ENCODE measurements at regions not wholly inside any gene's neighbourhood (a gene's known extent, or its start where the extent isn't known, plus 50 kb on each side); places are given as distances from the start of the nearest gene placed in this dataset.
"Not testable (repeated sequence)": the region's sequence is repeated elsewhere in the genome, so short reads cannot be mapped to it uniquely, and the experiment has no call there.

DNA sequence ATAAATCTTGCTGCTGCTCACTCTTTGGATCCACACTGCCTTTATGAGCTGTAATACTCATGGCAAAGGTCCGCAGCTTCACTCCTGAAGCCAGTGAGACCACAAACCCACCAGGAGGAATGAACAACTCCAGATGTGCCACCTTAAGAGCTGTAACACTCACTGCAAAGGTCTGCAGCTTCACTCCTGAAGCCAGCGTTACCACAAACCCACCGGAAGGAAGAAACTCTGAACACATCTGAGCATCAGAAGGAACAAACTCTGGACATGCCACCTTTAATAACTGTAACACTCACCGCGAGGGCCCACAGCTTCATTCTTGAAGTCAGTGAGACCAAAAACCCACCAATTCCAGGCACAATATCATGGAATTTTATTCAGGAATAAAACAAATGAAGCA, 1635.9 kb upstream of the SLC39A10 start:
- not testable (repeated sequence) for H3K9me3 ChIP-seq (ENCODE audit: insufficient read depth, low read depth, low read length); H3K4me3 ChIP-seq (ENCODE audit: low read length); H3K27me3 ChIP-seq (ENCODE audit: insufficient read depth, low read length); H3K27ac ChIP-seq (ENCODE audit: low read depth, low read length); H3K36me3 ChIP-seq (ENCODE audit: insufficient read depth, low read length); H3K9ac ChIP-seq (ENCODE audit: low read depth, low read length); H3K4me1 ChIP-seq (ENCODE audit: insufficient read depth, low read length)
- WGBS, result 96% methylated on average over 5 of the region's 5 CpGs

DNA sequence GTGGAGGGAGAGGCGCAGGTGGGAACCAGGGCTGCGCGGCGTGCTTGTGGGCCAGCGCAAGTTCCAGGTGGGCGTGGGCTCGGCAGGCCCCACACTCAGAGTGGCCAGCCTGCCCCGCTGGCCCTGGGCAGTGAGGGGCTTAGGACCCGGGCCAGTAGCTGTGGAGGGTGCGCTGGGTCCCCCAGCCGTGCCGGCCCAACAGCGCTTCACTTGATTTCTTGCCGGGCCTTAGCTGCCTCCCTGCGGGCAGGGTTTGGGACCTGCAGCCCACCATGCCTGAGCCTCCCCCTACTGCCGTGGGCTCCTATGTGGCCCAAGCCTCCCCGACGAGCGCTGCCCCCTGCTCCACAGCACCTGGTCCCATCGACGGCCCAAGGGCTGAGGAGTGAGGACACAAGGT, 1636.9 kb upstream of the SLC39A10 start:
- H3K36me3 ChIP-seq (ENCODE audit: insufficient read depth, low read length), result no peaks in the 10 kb centered on the region
- no peak overlapping the region for H3K27ac ChIP-seq (ENCODE audit: low read depth, low read length)
- H3K27me3 ChIP-seq (ENCODE audit: insufficient read depth, low read length), result no peaks in the 10 kb centered on the region
- WGBS, result 97% methylated on average over 21 of the region's 21 CpGs
- no peaks in the 10 kb centered on the region for H3K4me1 ChIP-seq (ENCODE audit: insufficient read depth, low read length)
- no peak overlapping the region for H3K9ac ChIP-seq (ENCODE audit: low read depth, low read length)
- no peak overlapping the region for H3K4me3 ChIP-seq (ENCODE audit: low read length)
- 0 out of 2 replicates have a peak, but pooled peaks cover 5% of the 10 kb centered on the region for H3K9me3 ChIP-seq (ENCODE audit: insufficient read depth, low read depth, low read length)

DNA sequence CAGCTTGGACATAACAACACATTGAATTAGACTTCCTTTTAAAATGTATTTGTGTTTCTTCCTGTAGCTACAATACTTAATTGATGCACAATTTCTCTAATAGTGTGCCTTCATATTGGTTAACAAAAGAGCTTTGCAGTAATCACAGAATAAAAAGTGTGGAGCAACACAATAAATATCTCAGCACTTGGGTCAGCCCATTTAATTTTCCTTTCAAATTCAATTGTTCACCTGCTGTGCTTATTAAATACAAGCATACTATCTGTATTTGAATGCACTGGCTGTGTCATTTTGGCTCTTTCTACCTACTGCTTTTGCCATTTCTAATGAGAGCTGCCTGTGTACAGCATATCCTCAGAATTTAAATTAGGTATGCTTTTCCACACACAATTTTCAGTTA, 1641.3 kb upstream of the SLC39A10 start:
- Histone ChIP-seq H3K4me1 (ENCODE audit: insufficient read depth, low read length) (no peaks in the 10 kb centered on the region), H3K4me3 (ENCODE audit: low read length) (no peak overlapping the region), H3K27me3 (ENCODE audit: insufficient read depth, low read length) (no peaks in the 10 kb centered on the region), H3K36me3 (ENCODE audit: insufficient read depth, low read length) (no peaks in the 10 kb centered on the region), H3K27ac (ENCODE audit: low read depth, low read length) (no peak overlapping the region), H3K9ac (ENCODE audit: low read depth, low read length) (no peak overlapping the region), H3K9me3 (ENCODE audit: insufficient read depth, low read depth, low read length) (no peaks in the 10 kb centered on the region)

DNA sequence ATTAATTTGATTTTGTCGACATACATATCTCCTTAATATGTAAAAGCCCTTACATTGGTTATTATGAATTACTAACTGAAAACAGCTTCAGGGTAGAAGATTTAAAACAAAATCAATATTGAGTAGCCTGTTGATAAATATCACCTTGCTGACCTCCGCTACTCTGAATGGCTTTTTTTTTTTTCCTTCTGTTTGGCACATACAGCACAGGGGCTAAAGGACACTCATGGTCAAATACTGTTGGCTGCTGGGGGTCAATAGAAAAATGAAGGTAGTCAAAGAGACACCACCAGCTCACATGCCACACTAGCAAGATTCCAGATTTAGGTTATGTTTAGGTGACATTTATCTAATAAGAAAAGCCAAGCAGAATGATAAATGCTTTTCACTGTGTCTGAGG, 1642.4 kb upstream of the SLC39A10 start:
- H3K36me3 ChIP-seq (ENCODE audit: insufficient read depth, low read length), result no peaks in the 10 kb centered on the region
- H3K9ac ChIP-seq (ENCODE audit: low read depth, low read length), result no peak overlapping the region
- 88% methylated on average over 1 of the region's 2 CpGs for WGBS
- H3K27me3 ChIP-seq (ENCODE audit: insufficient read depth, low read length), result no peaks in the 10 kb centered on the region
- H3K9me3 ChIP-seq (ENCODE audit: insufficient read depth, low read depth, low read length), result no peaks in the 10 kb centered on the region
- no peak overlapping the region for H3K4me3 ChIP-seq (ENCODE audit: low read length)
- no peaks in the 10 kb centered on the region for H3K4me1 ChIP-seq (ENCODE audit: insufficient read depth, low read length)
- H3K27ac ChIP-seq (ENCODE audit: low read depth, low read length), result no peak overlapping the region

DNA sequence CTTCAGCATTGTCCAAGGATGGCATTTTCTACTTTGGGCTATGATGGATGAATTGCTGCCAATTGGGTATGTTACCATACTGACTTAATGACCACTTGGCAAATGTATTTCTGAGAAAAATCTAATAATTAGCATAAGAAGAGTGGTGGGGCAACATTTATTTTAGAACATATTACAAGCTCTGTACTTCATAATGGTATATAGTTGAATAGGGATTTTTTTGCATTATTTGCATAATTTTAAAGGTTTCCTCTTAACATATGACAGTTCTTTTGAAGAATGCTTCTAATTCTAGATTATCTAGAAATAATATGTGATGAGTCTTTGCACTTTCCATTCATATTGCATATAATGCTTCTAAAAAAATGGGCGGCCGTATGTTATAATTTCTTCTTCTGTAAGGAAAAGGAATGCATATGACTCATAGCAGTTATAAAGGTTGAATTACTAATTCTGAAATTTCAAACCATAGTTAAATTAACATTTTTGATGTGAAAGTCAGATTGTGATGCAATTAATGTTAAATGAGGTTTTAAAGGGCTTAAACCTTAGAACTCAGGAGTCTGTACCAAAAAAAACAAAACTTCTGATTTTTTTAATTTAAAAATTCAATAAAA, 1652.3 kb upstream of the SLC39A10 start:
- H3K27me3 ChIP-seq (ENCODE audit: insufficient read depth, low read length), result no peaks in the 10 kb centered on the region
- peaks cover 15% of the 10 kb centered on the region; the same call in 1 of the 2 replicates for H3K9me3 ChIP-seq (ENCODE audit: insufficient read depth, low read depth, low read length)
- no peaks in the 10 kb centered on the region for H3K4me1 ChIP-seq (ENCODE audit: insufficient read depth, low read length)
- H3K4me3 ChIP-seq (ENCODE audit: low read length), result no peak overlapping the region
- WGBS, result no CpG with 5 or more reads among the region's 2 CpGs
- no peak overlapping the region for H3K9ac ChIP-seq (ENCODE audit: low read depth, low read length)
- no peak overlapping the region for H3K27ac ChIP-seq (ENCODE audit: low read depth, low read length)
- H3K36me3 ChIP-seq (ENCODE audit: insufficient read depth, low read length), result no peaks in the 10 kb centered on the region

DNA sequence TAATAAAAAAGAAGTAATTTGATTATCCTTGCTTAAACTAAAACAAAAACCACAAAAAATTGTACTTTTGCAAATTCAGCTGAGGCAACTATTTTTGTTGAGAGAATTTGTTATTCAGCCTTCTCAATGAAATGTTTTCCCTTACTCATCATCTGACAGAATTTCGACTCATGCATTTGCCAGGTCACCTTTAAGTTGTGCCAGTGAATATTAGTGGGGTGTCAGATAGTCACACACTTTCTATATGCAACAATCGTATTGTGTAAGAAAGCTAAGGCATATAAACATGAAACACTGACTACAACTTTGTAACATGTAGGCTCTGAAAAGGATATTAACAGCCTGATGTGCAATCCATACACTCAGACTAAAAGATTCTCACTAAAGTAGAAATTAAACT, 1653.1 kb upstream of the SLC39A10 start:
- Histone ChIP-seq H3K9ac (ENCODE audit: low read depth, low read length) (no peak overlapping the region), H3K4me3 (ENCODE audit: low read length) (no peak overlapping the region), H3K27me3 (ENCODE audit: insufficient read depth, low read length) (no peaks in the 10 kb centered on the region), H3K36me3 (ENCODE audit: insufficient read depth, low read length) (no peaks in the 10 kb centered on the region), H3K4me1 (ENCODE audit: insufficient read depth, low read length) (no peaks in the 10 kb centered on the region), H3K27ac (ENCODE audit: low read depth, low read length) (no peak overlapping the region), H3K9me3 (ENCODE audit: insufficient read depth, low read depth, low read length) (peaks cover 15% of the 10 kb centered on the region; the same call in 1 of the 2 replicates)
- no CpG with 5 or more reads among the region's 2 CpGs for WGBS

DNA sequence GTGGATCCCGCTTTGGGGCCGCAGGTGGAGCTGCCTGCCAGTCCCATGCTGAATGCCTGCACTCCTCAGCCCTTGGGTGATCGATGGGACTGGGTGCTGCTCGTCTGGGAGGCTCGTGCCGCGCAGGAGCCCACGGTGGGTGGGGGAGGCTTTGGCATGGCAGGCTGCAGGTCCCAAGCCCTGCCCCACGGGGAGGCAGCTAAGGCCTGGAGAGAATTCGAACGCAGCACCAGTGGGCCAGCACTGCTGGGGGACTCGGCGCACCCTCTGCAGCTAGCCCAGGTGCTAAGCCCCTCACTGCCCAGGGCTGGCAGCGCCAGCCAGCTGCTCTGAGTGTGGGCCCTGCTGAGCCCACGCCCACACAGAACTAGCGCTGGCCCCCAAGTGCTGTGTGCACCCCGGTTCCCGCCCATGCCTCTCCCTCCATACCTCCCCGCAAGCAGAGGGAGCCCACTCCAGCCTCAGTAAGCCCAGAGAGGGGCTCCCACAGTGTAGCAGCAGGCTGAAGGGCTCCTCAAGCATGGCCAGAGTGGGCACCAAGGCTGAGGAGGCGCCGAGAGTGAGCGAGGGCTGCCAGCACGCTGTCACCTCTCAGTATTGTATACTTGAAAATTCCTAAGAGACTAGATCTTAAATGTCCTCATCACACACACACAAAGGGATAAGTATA, 1654.2 kb upstream of the SLC39A10 start:
- H3K27ac ChIP-seq (ENCODE audit: low read depth, low read length), result no peak overlapping the region
- 88% methylated on average over 23 of the region's 23 CpGs for WGBS
- H3K4me1 ChIP-seq (ENCODE audit: insufficient read depth, low read length), result no peaks in the 10 kb centered on the region
- H3K4me3 ChIP-seq (ENCODE audit: low read length), result no peak overlapping the region
- no peaks in the 10 kb centered on the region for H3K27me3 ChIP-seq (ENCODE audit: insufficient read depth, low read length)
- peaks cover 15% of the 10 kb centered on the region; the same call in 1 of the 2 replicates for H3K9me3 ChIP-seq (ENCODE audit: insufficient read depth, low read depth, low read length)
- H3K36me3 ChIP-seq (ENCODE audit: insufficient read depth, low read length), result no peaks in the 10 kb centered on the region
- H3K9ac ChIP-seq (ENCODE audit: low read depth, low read length), result no peak overlapping the region

DNA sequence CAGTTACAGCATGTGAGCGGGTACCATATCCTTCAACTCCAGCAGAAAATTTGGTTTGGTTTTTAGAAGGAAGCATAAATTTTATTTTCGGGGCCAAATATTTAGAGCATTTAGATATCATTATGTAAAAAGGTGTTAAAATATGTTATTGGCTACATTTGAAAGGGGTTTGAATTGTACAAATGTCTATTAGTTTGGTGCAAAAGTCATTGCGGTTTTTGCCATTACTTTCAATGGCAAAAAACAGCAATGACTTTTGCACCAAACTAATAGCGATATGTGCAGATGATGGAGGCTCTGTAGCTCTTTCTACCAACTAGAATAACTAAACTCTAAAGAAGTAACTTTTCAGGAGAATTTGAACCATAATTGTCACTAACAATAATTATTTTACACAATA, 1666.2 kb upstream of the SLC39A10 start:
- H3K9ac ChIP-seq (ENCODE audit: low read depth, low read length), result no peak overlapping the region
- no peaks in the 10 kb centered on the region for H3K36me3 ChIP-seq (ENCODE audit: insufficient read depth, low read length)
- H3K4me1 ChIP-seq (ENCODE audit: insufficient read depth, low read length), result no peaks in the 10 kb centered on the region
- no peak overlapping the region for H3K27ac ChIP-seq (ENCODE audit: low read depth, low read length)
- no peaks in the 10 kb centered on the region for H3K9me3 ChIP-seq (ENCODE audit: insufficient read depth, low read depth, low read length)
- 76% methylated on average over 4 of the region's 4 CpGs for WGBS
- H3K4me3 ChIP-seq (ENCODE audit: low read length), result no peak overlapping the region
- H3K27me3 ChIP-seq (ENCODE audit: insufficient read depth, low read length), result no peaks in the 10 kb centered on the region

DNA sequence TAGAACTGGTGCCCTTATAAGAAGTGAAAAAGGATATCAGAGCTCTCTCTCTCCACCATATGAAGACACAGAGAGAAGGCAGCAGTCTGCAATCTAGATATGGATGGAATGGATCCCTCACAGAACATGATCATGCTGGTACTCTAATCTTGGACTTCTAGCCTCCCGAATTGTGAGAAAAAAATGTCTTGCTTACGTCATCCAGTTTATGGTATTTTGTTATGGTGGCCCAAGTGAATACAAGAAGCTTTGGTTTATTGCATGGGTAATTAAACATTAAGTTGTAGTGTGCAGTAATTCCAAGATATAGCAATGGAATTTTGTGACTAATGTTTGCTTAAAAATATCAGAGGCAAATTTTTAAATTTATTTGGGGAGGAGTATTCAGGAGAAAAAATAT, 1667.4 kb upstream of the SLC39A10 start:
- H3K4me1 ChIP-seq (ENCODE audit: insufficient read depth, low read length), result no peaks in the 10 kb centered on the region
- H3K9ac ChIP-seq (ENCODE audit: low read depth, low read length), result no peak overlapping the region
- H3K27me3 ChIP-seq (ENCODE audit: insufficient read depth, low read length), result no peaks in the 10 kb centered on the region
- 97% methylated on average over 2 of the region's 2 CpGs for WGBS
- no peak overlapping the region for H3K4me3 ChIP-seq (ENCODE audit: low read length)
- no peak overlapping the region for H3K27ac ChIP-seq (ENCODE audit: low read depth, low read length)
- no peaks in the 10 kb centered on the region for H3K9me3 ChIP-seq (ENCODE audit: insufficient read depth, low read depth, low read length)
- no peaks in the 10 kb centered on the region for H3K36me3 ChIP-seq (ENCODE audit: insufficient read depth, low read length)

DNA sequence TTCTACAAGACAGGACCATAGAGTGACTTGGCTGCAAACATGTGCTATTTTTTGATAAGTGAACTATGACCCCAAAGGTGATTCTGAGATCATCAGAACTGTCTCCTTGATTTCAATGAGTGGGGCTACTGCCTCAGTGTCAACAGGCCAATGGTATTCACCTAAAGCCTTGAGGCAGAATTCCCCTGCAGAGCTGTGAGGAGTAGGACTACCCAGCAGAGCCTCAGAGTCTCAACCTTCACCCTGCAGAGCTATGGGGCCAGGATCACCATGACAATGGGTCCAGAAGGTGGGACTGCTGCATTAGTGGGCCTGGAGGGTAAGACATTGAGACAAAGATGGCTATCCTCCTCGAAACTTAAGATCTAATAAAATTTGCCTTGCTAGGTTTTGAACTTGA, 1668.2 kb upstream of the SLC39A10 start:
- Histone ChIP-seq H3K4me3 (ENCODE audit: low read length) (no peak overlapping the region), H3K4me1 (ENCODE audit: insufficient read depth, low read length) (no peaks in the 10 kb centered on the region), H3K9ac (ENCODE audit: low read depth, low read length) (no peak overlapping the region), H3K36me3 (ENCODE audit: insufficient read depth, low read length) (no peaks in the 10 kb centered on the region), H3K9me3 (ENCODE audit: insufficient read depth, low read depth, low read length) (no peaks in the 10 kb centered on the region), H3K27me3 (ENCODE audit: insufficient read depth, low read length) (no peaks in the 10 kb centered on the region), H3K27ac (ENCODE audit: low read depth, low read length) (no peak overlapping the region)
- WGBS, result 100% methylated on average over 1 of the region's 1 CpG

DNA sequence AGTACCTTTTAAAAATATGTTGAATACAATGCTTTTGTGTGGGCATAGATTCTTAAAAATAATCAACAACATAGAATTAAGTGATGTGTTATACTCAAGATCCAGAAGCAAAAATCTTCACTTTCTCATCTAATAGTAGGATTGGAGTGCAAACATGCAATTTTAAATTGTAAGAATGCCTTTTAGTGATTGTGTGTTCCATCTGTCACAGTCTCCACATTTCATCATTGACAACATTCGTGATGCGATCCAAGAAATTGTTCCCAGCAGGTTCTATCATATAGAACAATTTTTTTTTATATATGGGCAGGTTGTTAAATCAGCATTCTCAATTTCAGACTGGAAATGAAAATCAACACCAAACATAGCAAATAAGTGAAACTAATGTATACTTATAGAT, 1671.8 kb upstream of the SLC39A10 start:
- H3K9me3 ChIP-seq (ENCODE audit: insufficient read depth, low read depth, low read length), result no peaks in the 10 kb centered on the region
- H3K36me3 ChIP-seq (ENCODE audit: insufficient read depth, low read length), result no peaks in the 10 kb centered on the region
- no peak overlapping the region for H3K4me3 ChIP-seq (ENCODE audit: low read length)
- H3K27me3 ChIP-seq (ENCODE audit: insufficient read depth, low read length), result no peaks in the 10 kb centered on the region
- no peak overlapping the region for H3K9ac ChIP-seq (ENCODE audit: low read depth, low read length)
- H3K27ac ChIP-seq (ENCODE audit: low read depth, low read length), result no peak overlapping the region
- peaks cover 9% of the 10 kb centered on the region for H3K4me1 ChIP-seq (ENCODE audit: insufficient read depth, low read length)
- WGBS, result no CpG with 5 or more reads among the region's 2 CpGs

DNA sequence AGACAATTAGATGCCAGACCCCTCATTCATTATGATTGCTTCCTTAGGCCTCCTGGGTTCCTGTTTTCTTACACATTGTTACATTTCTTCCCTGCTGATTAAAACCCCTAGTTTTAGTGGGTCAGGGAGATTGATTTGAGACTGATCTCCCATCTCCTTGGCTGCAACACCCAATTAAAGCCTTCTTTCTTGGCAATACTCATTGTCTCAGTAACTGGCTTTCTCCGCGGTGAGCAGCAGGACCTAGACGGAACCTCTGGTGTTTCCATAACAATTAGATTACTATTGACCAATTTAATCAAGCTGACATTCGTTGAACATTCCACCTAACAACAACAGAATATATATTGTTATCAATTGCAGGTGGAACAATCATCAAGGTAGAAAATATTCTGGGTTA, 1676.4 kb upstream of the SLC39A10 start:
- Histone ChIP-seq H3K27me3 (ENCODE audit: insufficient read depth, low read length) (no peaks in the 10 kb centered on the region), H3K4me3 (ENCODE audit: low read length) (no peak overlapping the region), H3K4me1 (ENCODE audit: insufficient read depth, low read length) (peaks cover 15% of the 10 kb centered on the region), H3K9me3 (ENCODE audit: insufficient read depth, low read depth, low read length) (no peaks in the 10 kb centered on the region), H3K9ac (ENCODE audit: low read depth, low read length) (no peak overlapping the region), H3K27ac (ENCODE audit: low read depth, low read length) (no peak overlapping the region), H3K36me3 (ENCODE audit: insufficient read depth, low read length) (no peaks in the 10 kb centered on the region)
- WGBS, result 68% methylated on average over 4 of the region's 4 CpGs
